Cardiac muscle cell (in vitro differentiated cells and primary cell): ENCODE measurements at regions not wholly inside any gene's neighbourhood (a gene's known extent, or its start where the extent isn't known, plus 50 kb on each side); places are given as distances from the start of the nearest gene placed in this dataset.

Source experiments
- DNase-seq, 2 donors: peaks; one replicate each; pipeline versions ENCODE4 v3.0.0 to v3.0.0-alpha.2; 2010 to 2017; ENCODE audit warnings: low read depth in 1 of 2, low spot score in 1 of 2
- H3K27ac ChIP-seq: fragments of 200-600 bp; sonication (generic); 2 replicates; pipeline ENCODE4 v1.5.1; 2016
- H3K27me3 ChIP-seq: fragments of 200-600 bp; sonication (generic); 2 replicates; pipeline ENCODE4 v1.6.0; 2016; ENCODE audit warnings: control low read depth
- H3K36me3 ChIP-seq: fragments of 200-600 bp; sonication (generic); 2 replicates; pipeline ENCODE4 v1.5.1; 2016; ENCODE audit warnings: control low read depth
- H3K4me1 ChIP-seq: fragments of 200-600 bp; sonication (generic); 2 replicates; pipeline ENCODE4 v1.8.1; 2017; ENCODE audit warnings: low read depth, mild to moderate bottlenecking, mixed run types
- H3K4me3 ChIP-seq: fragments of 200-600 bp; sonication (generic); 2 replicates; pipeline ENCODE4 v1.5.1; 2016; ENCODE audit warnings: mild to moderate bottlenecking
- H3K9me3 ChIP-seq: fragments of 200-600 bp; sonication (generic); 2 replicates; pipeline ENCODE4 v1.5.1; 2017; ENCODE audit warnings: low read depth, mild to moderate bottlenecking, control low read depth
- CTCF ChIP-seq: IDR thresholded peaks from 2 replicates; pipeline ENCODE4 v1.5.1; 2012; ENCODE audit warnings: low read depth, mild to moderate bottlenecking, low read length

- H3K4me1 ChIP-seq, result no peaks in the 10 kb centered on the region
- no peaks in the 10 kb centered on the region for H3K36me3 ChIP-seq
- H3K27ac ChIP-seq, result no peak overlapping the region
- no peak for DNase-seq
- H3K4me3 ChIP-seq, result no peak overlapping the region
- H3K27me3 ChIP-seq, result no peaks in the 10 kb centered on the region
- TF ChIP-seq CTCF, result no peak
- H3K9me3 ChIP-seq, result no peaks in the 10 kb centered on the region
Observed at GRCh38 chr4:62260254-62260653, 1060.1 kb downstream of the ADGRL3 start.

GRCh38 chr4:62256479-62256878, 1056.4 kb downstream of the ADGRL3 start:
- DNase-seq, result no peak
- no peak overlapping the region for H3K27ac ChIP-seq
- no peaks in the 10 kb centered on the region for H3K27me3 ChIP-seq
- no peak overlapping the region for H3K4me3 ChIP-seq
- no peaks in the 10 kb centered on the region for H3K4me1 ChIP-seq
- no peaks in the 10 kb centered on the region for H3K36me3 ChIP-seq
- no peaks in the 10 kb centered on the region for H3K9me3 ChIP-seq
- no peak for TF ChIP-seq CTCF

- Histone ChIP-seq H3K4me3 (no peak overlapping the region), H3K4me1 (no peaks in the 10 kb centered on the region)
- no peak for TF ChIP-seq CTCF
Observed at GRCh38 chr4:62252728-62253127, 1052.6 kb downstream of the ADGRL3 start.

GRCh38 chr4:62250100-62250499, 1050.0 kb downstream of the ADGRL3 start:
- no peaks in the 10 kb centered on the region for H3K27me3 ChIP-seq
- H3K4me3 ChIP-seq, result no peak overlapping the region
- no peaks in the 10 kb centered on the region for H3K9me3 ChIP-seq
- no peak overlapping the region for H3K27ac ChIP-seq
- no peak for DNase-seq
- H3K36me3 ChIP-seq, result no peaks in the 10 kb centered on the region
- no peak for TF ChIP-seq CTCF
- H3K4me1 ChIP-seq, result no peaks in the 10 kb centered on the region

More at GRCh38 chr4:62252728-62253127, 1052.6 kb downstream of the ADGRL3 start:
- Histone ChIP-seq H3K9me3 (no peaks in the 10 kb centered on the region), H3K27ac (no peak overlapping the region), H3K36me3 (no peaks in the 10 kb centered on the region), H3K27me3 (no peaks in the 10 kb centered on the region)
- no peak for DNase-seq

- no peak for DNase-seq
- H3K9me3 ChIP-seq, result no peaks in the 10 kb centered on the region
- H3K27ac ChIP-seq, result no peak overlapping the region
Observed at GRCh38 chr4:62243895-62244294, 1043.8 kb downstream of the ADGRL3 start.

More at GRCh38 chr4:62243895-62244294, 1043.8 kb downstream of the ADGRL3 start:
- Histone ChIP-seq H3K27me3 (no peaks in the 10 kb centered on the region), H3K4me1 (no peaks in the 10 kb centered on the region), H3K4me3 (no peak overlapping the region), H3K36me3 (no peaks in the 10 kb centered on the region)
- TF ChIP-seq CTCF, result no peak
